NB4 (cell line): ENCODE measurements at regions not wholly inside any gene's neighbourhood (a gene's known extent, or its start where the extent isn't known, plus 50 kb on each side); places are given as distances from the start of the nearest gene placed in this dataset.

Experiments used
- MAX ChIP-seq: IDR thresholded peaks from 2 replicates; pipeline ENCODE4 v1.6.1; 2011; ENCODE audit warnings: low read depth, low read length
- POLR2A ChIP-seq: IDR thresholded peaks from 2 replicates; pipeline ENCODE4 v1.6.1; 2011; ENCODE audit warnings: mild to moderate bottlenecking; ENCODE audit not compliant: insufficient read length; ENCODE audit errors: extremely low read depth
- TF ChIP-seq, protein P1 (sequence below): IDR thresholded peaks from one replicate; pipeline ENCODE4 v1.5.1; 2012; ENCODE audit warnings: low read depth, low read length

DNA sequence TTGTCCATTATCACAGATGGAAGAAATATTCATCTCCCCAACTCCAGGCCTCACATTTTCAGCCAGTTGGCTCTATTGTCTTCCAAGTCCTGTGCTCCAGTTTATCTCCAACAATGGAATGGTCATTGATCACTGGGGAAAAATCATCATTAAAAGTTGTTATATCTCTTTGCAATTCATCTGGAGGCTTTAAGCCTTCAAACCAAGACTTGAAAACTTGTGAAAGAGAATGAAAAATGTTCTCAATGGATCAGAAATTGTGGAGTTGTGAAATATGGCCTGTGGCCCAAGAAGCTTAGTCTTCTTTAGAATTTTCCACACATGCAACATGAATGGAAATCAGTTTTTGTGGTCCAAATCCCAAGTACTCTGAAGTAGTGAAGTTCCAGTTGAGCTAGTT, 569.6 kb downstream of the EBF1 start:
- TF ChIP-seq, protein P1, sequence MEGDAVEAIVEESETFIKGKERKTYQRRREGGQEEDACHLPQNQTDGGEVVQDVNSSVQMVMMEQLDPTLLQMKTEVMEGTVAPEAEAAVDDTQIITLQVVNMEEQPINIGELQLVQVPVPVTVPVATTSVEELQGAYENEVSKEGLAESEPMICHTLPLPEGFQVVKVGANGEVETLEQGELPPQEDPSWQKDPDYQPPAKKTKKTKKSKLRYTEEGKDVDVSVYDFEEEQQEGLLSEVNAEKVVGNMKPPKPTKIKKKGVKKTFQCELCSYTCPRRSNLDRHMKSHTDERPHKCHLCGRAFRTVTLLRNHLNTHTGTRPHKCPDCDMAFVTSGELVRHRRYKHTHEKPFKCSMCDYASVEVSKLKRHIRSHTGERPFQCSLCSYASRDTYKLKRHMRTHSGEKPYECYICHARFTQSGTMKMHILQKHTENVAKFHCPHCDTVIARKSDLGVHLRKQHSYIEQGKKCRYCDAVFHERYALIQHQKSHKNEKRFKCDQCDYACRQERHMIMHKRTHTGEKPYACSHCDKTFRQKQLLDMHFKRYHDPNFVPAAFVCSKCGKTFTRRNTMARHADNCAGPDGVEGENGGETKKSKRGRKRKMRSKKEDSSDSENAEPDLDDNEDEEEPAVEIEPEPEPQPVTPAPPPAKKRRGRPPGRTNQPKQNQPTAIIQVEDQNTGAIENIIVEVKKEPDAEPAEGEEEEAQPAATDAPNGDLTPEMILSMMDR: no peak
- TF ChIP-seq POLR2A: no peak
- TF ChIP-seq MAX: no peak
